Stomach (tissue), 4 donors: ENCODE measurements at regions not wholly inside any gene's neighbourhood (a gene's known extent, or its start where the extent isn't known, plus 50 kb on each side); places are given as distances from the start of the nearest gene placed in this dataset.
"Not testable (repeated sequence)": the region's sequence is repeated elsewhere in the genome, so short reads cannot be mapped to it uniquely, and the experiment has no call there.

Source experiments
- CTCF ChIP-seq, 7 experiments: fragments of 450-650 bp in 4 of 7; fragments of 200-600 bp in 3 of 7; sonication (generic) in 3 of 7; IDR thresholded peaks; one replicate each; pipeline ENCODE4 v1.5.1; 2016 to 2019; ENCODE audit warnings: antibody characterized with exemption in 7 of 7, control low read depth in 2 of 7, mild to moderate bottlenecking in 1 of 7
- POLR2AphosphoS5 ChIP-seq, 3 donors: sonication (generic); formaldehyde crosslinking; IDR thresholded peaks; one replicate each; pipeline ENCODE4 v1.6.1; 2016; ENCODE audit warnings: antibody characterized with exemption in 3 of 3

DNA sequence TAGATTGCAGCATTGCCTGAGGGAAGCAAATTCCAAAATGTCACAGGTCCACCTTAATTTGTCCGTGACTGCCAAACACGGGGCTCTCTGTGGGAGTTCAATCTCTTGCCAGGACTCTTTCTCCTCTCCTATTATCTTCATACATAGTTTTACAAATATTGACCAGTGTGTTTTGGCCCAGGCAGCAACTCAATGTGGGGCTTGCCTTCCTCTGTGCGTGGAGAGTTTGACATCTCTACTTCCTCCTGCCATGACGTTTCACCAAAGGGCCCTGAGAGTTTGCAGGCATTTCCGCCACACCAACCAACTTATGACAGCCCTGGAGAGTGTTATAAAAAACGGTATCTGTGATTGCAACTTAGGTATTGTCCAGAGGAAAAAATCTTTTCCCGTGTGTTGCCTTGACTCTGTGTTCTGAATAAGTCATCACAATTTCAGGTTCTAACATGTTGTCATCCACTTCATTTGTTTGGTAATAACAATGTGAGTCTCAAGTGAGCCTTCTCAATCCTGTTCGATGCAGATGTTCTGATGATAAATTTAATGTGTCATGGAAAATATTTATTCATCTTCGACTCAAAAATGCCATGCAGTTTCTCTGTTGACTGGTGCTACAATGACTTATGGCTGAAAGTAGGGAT is 106.0 kb downstream of the PWWP3B start:
- TF ChIP-seq POLR2AphosphoS5, CTCF (IDR thresholded peaks at IDR 0.05): not testable (repeated sequence)
